ENCODE measurements at regions not wholly inside any gene's neighbourhood (a gene's known extent, or its start where the extent isn't known, plus 50 kb on each side); places are given as distances from the start of the nearest gene placed in this dataset.
"Not testable (repeated sequence)": the region's sequence is repeated elsewhere in the genome, so short reads cannot be mapped to it uniquely, and the experiment has no call there.

DNA sequence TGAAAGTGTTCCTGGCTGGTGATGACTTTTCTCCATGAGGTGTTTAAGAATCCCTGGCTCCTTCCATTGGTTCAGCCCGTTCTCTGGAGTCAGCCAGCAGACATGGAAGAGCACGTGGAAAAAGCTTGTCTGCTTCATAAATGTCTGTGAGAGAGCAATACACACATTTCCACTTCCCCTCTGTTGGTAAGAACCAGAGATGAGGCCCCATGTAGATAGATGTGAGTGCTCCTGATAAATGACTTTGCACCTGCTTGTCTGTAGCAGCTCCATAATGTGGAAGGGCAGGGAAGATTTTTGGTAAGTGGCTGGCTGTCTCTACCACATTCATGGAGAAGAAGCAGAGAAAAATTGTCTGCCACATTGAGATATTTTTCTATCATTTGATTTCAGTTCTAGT, 325.8 kb downstream of the LMO7 start:
- no peak for DNase-seq

DNA sequence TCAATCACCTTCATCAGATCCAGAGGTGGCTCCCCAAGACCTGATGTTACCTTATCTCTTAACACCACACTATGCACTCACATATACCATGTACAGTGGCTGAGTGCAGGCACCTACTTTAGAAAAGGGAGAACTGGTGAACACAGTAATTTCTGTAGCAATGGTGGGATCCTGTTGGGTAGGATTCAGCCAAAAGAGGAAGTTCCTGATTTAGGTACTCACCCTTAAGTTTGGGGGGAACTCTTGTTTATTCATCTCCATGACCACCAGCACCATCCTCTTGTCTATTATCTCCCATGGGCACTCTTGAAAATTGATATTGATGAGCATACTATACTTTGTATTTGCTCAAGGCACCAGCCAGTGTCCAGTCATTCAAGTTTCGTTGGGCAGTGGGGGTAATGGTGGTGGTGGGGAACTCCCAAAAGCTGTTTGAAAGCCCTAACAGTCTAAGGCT, 324.4 kb downstream of the LMO7 start:
- DNase-seq = no peak

DNA sequence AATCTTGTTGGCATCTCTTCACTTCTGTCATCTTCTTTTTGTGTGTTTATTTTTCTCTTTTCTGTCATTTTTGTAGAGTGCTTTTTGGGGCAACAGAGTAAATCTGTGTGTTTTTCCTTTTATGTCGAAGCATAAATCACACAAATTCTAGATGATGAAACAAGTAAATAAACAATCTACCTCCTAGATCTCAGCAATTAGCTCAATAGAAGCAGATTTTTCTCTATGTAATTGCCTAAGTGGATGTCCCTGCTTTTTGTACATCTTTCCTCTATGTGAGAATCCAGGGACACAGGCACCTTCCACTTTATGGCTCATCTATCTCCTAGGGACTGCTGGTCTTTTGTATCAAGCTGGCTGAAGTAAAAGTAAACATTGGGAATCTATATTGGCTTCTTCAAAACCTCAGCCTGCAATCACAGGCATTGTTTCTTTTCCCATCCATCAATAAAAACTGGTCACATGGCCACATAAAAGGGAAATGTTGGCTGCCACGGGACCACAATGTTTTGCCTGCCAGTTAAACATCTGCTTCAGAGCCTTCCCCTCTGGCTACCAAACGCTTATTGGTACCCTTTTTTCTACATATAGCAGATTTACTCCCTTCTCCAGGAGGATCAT, 323.8 kb downstream of the LMO7 start:
- no peak for DNase-seq

DNA sequence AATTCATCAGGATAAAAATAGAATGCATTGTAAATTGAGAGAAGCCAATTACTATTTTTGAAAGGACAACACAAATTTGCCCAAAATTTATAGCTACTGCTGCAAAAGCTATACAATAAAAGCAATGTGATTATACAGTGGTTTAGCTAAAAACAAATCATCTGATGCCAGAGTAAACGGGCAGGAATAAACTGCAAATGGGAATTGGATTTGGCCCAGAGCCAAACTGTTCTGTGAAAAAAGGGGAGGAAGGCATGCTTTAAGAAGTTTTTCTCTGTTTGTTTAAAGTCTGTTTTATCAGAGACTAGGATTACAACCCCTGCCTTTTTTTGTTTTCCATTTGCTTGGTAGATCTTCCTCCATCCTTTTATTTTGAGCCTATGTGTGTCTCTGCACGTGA, 317.5 kb downstream of the LMO7 start:
- DNase-seq = not testable (repeated sequence)

DNA sequence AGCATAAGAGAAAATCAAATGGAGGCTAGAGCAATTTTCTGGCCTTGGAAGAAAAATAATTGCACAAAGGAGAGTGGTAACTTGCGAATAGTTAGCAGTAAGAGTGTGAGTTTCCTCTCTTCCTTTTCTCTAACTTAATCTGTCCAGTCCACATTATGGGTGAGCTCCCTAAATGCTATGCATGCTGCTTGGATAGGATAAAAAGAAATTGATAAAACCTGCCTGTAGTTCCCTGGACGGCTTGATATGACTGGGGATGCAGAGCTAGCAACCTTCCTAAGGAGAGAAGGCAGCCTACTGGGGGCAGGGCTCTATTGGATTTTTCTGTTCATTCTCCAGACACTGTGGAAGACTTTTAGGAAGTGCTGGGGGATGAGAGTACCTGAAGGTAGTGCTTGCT, 311.3 kb downstream of the LMO7 start:
- DNase-seq = no peak

DNA sequence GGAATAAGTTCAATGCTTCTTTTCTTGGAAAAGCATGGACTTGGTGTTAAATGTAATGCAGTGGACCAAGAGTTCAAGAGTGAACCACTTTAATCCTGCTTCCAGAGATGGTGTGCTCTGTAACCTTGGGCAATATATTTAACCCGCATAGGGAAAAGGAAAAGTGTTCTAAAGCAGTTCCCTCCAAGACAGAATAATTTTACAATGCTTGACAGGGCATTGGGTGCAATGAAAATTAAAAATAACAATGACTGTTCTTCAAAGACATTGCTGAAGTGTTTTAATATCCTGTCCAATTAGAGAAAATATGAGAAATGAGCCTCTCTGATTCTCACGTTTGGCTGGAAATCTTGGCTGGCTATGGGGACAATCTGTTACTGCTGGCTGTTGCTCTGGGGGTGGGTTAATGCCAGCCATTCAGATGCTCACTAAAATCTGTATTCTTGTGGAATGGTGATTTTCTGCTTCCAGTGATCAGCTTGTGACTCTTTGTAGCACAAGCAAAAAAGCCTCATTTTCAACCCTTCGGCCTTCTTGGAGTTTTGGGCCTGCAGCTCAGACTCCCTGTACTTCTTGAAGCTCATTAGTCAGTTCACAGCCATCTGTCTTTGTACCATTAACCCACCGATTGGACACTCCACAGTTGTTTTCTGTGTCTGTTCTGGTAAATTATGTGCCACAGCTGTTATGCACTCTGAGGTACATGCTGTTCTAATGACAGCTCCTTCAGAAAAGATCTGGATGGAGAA, 310.6 kb downstream of the LMO7 start:
- DNase-seq = no peak

DNA sequence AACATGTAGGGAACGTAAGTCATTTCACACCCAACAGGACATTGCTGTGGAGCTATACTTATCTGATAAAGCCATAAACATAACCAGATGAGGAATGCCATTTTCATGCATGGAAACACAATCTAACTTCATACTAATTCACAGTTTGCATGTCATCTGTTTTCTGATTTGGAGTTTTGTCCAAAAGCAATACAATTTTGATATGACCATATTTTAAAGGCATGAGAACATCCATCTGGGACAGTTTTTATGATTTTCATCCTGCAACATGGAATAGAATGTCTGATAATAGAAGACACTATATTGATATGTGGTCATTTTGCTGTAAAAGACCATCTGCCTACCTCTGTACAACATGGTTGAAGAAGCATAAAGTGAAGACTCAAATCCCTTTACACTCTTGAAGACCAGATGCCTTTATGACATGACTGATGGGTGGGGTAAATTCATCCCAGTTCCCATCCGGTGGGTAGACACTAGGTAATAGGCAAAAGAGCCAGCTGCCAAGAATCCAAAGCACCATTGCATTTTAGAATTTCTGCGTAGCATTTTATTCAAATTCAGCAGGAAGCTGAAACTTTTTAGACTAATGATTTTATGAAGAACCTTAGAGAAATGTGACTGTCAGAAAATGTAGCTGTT, 309.8 kb downstream of the LMO7 start:
- no peak for DNase-seq

DNA sequence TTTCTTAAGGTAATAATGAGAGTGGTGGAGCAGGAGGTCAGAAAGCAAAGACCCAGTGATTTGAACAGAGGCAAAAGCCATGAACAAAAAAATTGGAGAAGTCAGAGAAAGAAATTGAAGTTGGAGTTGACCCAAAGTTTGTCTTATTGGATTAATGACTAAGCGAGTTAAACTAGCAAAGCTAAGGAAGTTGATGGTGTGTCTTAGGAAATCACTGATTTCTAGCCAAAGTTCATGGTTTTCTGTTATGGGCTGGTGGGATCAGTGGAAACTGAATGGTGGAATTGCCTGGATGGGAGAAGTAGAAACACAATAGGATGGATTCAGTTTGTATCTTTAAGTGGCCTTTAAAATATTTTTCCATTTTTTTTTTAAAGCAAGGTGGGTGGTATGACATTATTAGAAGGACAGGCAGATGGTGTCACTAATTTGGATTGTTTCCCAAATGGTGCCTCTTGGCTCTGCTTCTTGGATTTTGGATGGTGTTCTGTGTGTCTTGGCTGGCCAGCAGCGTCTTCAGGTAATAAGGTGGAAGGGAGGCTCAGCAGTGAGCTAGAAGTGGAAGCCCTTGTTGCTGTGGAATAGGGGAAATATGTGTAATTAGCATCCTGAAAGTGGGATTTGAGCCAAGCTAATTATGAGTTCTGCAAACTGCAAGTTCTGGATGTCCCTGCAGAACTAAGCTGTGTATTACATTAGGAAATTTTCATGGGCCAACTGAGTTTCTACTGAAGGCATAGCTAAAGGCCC, 302.9 kb downstream of the LMO7 start:
- DNase-seq = no peak

DNA sequence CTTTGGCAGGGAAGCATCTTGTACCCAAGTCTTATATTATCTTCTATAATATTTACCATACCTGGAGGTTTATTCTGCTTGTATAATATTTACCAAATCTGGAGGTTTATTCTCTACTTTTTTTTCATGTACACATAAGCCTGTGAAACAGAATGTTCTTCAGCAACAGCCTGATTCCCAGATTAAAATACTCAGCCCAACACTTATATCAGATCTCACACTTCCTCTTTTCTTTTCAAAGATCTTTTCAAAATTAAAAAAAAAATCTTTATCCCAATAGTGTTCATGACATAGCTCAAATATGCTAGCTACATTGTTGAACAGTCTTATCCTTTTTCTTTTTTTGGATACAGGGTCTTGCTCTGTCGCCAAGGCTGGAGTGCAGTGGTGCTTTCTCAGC, 300.7 kb downstream of the LMO7 start:
- DNase-seq = no peak

DNA sequence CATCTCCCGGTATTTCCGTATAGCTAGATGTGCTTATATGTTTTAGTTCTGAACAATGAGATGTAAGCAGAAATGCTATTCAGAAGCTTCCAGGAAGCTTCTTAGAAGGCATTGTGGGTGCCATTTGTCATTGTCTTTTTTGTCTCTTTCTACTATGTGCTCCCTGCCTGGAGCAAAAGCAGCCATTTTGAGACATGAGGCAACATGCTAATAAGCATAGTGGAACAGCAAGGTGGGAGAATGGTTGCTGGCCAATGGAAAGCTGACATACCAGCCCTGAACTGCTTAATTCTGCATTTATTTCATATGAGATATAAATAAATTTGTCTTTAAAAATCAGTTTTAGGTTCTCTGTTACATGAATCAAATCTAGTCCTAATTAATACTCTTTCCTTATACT, 299.7 kb downstream of the LMO7 start:
- no peak for DNase-seq

DNA sequence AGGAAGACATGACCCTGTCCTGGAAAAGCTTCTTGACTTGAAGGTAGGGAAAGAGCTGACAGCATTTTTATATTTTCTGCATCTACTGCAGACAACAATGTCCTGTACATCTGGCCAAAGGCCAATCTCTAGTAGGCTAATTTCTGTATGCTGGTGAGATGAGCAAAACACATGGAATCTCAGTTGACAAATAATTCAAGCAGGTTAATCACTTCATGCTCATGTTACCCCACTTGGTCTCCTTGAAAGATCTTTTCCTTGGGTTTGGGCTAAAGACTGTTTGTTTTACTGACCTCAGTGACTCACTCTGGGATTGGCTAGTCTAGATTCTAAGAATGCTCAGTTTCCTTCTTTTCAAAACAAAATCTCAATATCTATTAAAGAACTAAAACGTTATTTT, 298.8 kb downstream of the LMO7 start:
- DNase-seq = no peak

DNA sequence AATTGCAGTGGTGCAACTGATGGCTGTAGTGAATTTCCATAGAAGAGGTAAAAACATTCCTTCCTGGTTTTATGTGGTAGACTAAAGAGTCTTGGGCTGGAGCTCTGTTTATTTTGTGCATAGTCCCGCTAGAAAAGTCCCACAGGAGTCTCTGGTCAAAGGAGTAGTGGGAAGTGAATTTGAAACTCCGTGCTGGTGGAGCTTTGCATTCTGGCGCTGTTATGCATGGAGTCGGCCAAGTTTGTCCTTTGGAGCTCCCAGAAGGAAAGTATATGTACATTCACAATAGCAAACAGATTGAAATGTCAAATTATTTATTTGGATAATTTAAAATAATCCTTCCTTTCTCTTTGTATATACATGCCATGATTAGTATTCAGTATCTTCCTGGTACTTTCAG, 296.5 kb downstream of the LMO7 start:
- DNase-seq = no peak

DNA sequence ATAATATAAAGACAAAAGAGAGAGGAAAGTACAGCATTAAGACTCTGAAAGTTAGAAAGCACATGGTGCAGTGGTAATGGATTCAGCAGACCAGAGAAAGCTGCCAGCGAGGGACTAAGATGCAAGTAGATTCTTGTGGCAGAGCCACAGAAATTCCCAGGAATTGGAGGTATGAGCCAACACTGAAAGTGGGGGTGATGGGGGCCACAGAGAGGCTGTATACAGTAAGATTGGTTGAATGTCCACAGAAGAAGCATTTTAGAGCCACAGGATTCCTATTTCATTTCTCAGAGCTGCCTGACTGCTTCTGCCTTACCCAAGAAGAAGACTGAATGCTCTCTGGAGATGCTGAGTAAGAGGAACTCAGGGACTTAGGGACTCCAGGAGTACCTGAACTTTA, 295.0 kb downstream of the LMO7 start:
- DNase-seq = no peak

DNA sequence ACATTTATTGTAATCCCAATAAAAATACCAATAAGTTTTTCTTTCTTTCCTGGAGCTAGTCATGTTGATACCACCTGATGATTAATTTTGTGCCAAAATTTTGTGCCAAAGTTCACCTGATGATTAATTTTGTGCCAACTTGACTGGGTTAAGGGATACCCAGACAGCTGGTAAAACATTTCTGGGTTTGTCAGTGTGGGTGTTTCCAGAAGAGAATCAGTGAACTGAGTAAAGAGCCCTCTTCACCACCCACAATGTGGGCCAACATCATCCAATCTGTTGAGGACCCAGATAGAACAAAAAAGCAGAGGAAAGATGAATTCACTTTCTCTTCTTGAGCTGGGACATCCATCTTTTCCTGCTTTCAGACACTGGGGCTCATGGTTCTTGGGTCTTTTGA, 292.9 kb downstream of the LMO7 start:
- DNase-seq = no peak

DNA sequence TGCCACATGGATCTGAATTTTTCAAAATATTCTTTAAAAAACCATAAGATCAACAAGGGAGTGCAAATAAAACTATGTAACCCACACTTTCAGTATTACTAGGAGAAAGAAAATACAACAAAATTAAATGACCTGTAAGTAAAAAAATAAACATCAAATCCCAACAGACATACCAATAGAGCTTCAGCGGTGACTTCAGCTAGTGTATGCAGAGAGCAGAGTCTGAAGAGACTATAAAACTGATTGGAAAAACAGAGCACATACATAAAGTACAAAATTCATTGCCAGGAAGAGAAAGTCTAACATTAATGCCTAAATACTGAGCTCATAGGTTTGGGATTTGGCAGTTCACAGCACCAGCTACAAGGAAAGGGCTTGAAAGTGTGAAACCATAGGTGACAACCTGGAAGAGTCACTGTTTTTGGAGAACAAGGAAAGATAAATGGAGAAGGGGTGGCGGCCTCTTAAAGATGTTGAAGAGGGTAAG, 291.1 kb downstream of the LMO7 start:
- no peak for DNase-seq

DNA sequence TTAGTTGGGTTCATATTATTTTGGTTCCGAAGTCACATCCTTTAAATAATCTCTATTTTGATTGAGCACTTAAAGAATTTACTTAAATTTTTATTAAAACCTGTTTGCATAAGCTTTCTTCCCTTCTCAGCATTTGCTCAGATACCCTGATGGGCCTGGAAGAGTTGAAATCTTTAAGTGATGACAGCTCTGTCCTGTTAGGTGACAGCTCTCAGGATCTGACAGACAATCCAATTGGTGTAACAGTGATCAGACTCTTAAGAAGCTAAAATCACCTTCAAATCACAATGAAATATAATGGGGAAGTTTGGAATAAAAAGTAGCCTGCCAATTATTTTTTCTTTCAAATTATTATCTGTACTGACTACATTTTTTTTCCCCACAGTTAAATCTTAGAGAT, 284.4 kb downstream of the LMO7 start:
- no peak for DNase-seq

DNA sequence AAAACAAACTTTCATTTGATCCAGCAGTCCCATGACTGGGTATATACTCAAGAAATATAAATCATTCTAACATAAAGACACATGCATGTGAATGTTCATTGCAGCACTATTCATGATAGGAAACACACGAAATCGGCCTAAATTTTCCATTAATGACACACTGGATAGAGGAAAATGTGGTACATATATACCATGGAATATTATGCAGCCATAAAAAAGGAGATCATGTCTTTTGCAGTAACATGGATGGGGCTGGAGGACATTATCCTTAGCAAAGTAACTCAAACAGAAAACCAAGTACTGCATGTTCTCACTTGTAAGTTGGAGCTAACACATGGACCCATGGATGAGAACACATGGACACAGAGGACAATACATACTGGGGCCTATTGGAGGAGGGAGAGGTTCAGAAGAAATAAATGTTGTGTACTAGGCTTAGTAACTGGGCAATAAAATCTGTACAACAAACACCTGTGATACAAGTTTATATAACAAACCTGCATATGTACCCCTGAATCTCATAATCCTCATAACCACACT, 283.6 kb downstream of the LMO7 start:
- no peak for DNase-seq

DNA sequence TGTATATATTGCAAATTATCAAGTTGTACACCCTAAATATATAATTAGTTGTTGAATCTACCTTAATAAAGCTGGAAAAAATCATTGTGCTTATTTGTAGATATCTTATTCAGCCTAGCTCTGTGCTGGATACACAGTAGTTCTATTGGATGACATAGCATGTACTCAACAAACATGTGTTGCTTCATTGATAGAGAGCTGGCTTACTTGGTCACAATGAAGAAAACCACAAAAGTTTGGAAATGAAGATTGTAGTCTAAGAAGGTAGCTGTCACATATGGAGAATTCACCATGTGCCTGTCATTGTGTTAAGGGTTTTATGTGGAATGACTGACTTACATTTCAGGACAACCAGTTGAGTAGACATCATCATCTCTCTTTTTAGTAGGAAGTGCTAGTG, 278.9 kb downstream of the LMO7 start:
- DNase-seq = no peak

DNA sequence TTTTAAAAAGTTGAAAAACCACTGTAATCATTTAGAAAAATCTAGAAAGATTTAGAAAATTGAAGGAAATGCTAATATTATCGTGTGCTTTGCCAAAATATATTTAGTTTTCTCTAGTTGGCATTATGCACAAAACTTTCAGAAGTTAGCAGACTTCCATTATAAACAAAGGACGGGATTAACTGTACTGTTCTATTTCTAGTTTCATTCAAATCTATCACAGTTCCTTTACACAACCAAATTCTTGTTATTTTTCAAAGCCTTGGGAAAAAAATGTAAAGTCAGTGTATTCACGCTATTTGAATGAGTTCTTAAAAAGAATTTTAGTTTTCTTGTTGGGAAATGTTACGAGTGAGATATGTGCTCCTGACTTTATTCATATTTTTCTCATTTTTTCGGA, 277.8 kb downstream of the LMO7 start:
- DNase-seq = no peak

DNA sequence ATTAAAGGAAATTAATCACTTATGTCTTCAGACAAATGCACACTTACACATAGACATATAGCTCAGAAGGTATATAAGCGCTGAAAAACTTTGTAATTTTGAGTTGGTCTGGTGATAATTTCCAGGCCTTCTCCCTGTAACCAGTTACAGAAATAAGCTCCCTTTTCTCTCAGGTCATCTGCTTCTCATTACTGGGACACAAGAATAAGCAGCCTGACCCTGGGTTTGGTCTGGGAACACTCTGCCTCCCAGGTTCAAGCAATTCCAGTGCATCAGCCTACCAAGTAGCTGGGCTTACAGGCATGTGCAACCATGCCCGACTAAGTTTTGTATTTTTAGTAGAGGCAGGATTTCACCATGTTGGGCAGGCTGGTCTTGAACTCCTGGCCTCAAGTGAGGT, 274.5 kb downstream of the LMO7 start:
- no peak for DNase-seq

All from activated CD4-positive, CD25-positive, alpha-beta regulatory T cell treated with anti-CD3 and anti-CD28 coated beads, Interleukin-2, amount 50 U/mL, for 72 hours (primary cell).